GM12878 (cell line): ENCODE measurements at regions not wholly inside any gene's neighbourhood (a gene's known extent, or its start where the extent isn't known, plus 50 kb on each side); places are given as distances from the start of the nearest gene placed in this dataset.

Experiments used
- ATF2 ChIP-seq: IDR thresholded peaks from 2 replicates; pipeline ENCODE4 v1.6.1; 2012; ENCODE audit warnings: low read length, inconsistent platforms
- ATF3 ChIP-seq: IDR thresholded peaks from 2 replicates; pipeline ENCODE4 v1.6.1; 2011; ENCODE audit warnings: low read depth, mild to moderate bottlenecking, low read length, moderate library complexity, borderline replicate concordance; ENCODE audit errors: extremely low read depth
- BCLAF1 ChIP-seq: fragments of 450-650 bp; IDR thresholded peaks from 2 replicates; pipeline ENCODE4 v1.6.1; 2017; ENCODE audit warnings: antibody characterized with exemption, mild to moderate bottlenecking, moderate library complexity
- CBX3 ChIP-seq: fragments of 200-600 bp; sonication (generic); IDR thresholded peaks from 2 replicates; pipeline ENCODE4 v1.6.1; 2016; ENCODE audit warnings: low read depth, borderline replicate concordance
- CTCF ChIP-seq, 3 experiments: IDR thresholded peaks in 2 of 3; conservative IDR thresholded peaks in 1 of 3; 2 replicates each; pipeline ENCODE4 v1.5.1; 2011; ENCODE audit warnings: low read depth in 3 of 3, low read length in 3 of 3, mild to moderate bottlenecking in 3 of 3, control low read depth in 2 of 3, moderate library complexity in 2 of 3, inconsistent platforms in 1 of 3, mixed read lengths in 1 of 3; ENCODE audit not compliant: control insufficient read depth in 2 of 3, insufficient read depth in 1 of 3; ENCODE audit errors: extremely low read depth in 1 of 3
- DPF2 ChIP-seq: fragments of 450-650 bp; IDR thresholded peaks from 2 replicates; pipeline ENCODE4 v1.6.1; 2017; ENCODE audit warnings: mild to moderate bottlenecking
- MAX ChIP-seq: IDR thresholded peaks from 2 replicates; pipeline ENCODE4 v1.6.1; 2012; ENCODE audit warnings: low read depth, low read length, improper control_type of control experiment
- MYC ChIP-seq: IDR thresholded peaks from 2 replicates; pipeline ENCODE4 v1.6.1; 2011; ENCODE audit warnings: mild to moderate bottlenecking, low read length, moderate library complexity, inconsistent platforms; ENCODE audit not compliant: insufficient read depth, insufficient replicate concordance, insufficient read length, severe bottlenecking
- POLR2AphosphoS2 ChIP-seq: IDR thresholded peaks from 2 replicates; pipeline ENCODE4 v1.6.1; 2011; ENCODE audit warnings: low read depth, mild to moderate bottlenecking, low read length, improper control_type of control experiment, moderate library complexity
- RFX5 ChIP-seq: IDR thresholded peaks from 2 replicates; pipeline ENCODE4 v1.6.1; 2011; ENCODE audit warnings: low read depth, low read length, improper control_type of control experiment
- SRF ChIP-seq, 2 experiments: IDR thresholded peaks; 2 replicates each; pipeline ENCODE4 v1.6.1; 2011; ENCODE audit warnings: low read depth in 2 of 2, low read length in 2 of 2, mild to moderate bottlenecking in 1 of 2, moderate library complexity in 1 of 2
- ZBTB40 ChIP-seq: fragments of 450-650 bp; IDR thresholded peaks from 2 replicates; pipeline ENCODE4 v1.6.1; 2016; ENCODE audit warnings: mild to moderate bottlenecking, moderate library complexity, borderline replicate concordance
- ZNF274 ChIP-seq: IDR thresholded peaks from one replicate; pipeline ENCODE4 v1.8.0; 2011; ENCODE audit not compliant: insufficient read length, insufficient read depth

- TF ChIP-seq BCLAF1 = no peak
- no peak for TF ChIP-seq DPF2
- TF ChIP-seq CTCF (IDR thresholded peaks at IDR 0.05 in 2 of 3, conservative IDR thresholded peaks at IDR 0.05 in 1 of 3; ENCODE audit: control insufficient read depth in 2 of 3, extremely low read depth in 1 of 3, insufficient read depth in 1 of 3, low read depth in 3 of 3, low read length in 3 of 3) = no peak
- no peak for TF ChIP-seq SRF (IDR thresholded peaks at IDR 0.05; ENCODE audit: low read depth in 2 of 2, low read length in 2 of 2)
- TF ChIP-seq MAX = no peak
- no peak for TF ChIP-seq ZNF274
- TF ChIP-seq POLR2AphosphoS2 = no peak
- TF ChIP-seq RFX5 = no peak
- no peak for TF ChIP-seq ZBTB40
- TF ChIP-seq ATF2 = no peak
- TF ChIP-seq ATF3 = no peak
- no peak for TF ChIP-seq CBX3
- no peak for TF ChIP-seq MYC
Measured at GRCh38 chr2:188705191-188705590, 269.0 kb upstream of the COL3A1 start.
